Epithelial cell of proximal tubule (primary cell): ENCODE measurements at regions not wholly inside any gene's neighbourhood (a gene's known extent, or its start where the extent isn't known, plus 50 kb on each side); places are given as distances from the start of the nearest gene placed in this dataset.
A peak's percentile ranks its signal among the peaks of the same experiment; 100 is the strongest.

Experiments used
- DNase-seq: peaks from one replicate; pipeline ENCODE4 v3.0.0-alpha.2; 2011; ENCODE audit warnings: low read depth
- H3K4me3 ChIP-seq: 2 replicates; pipeline ENCODE4 v1.5.1; 2011; ENCODE audit warnings: low read depth, mild to moderate bottlenecking, low read length
- TF ChIP-seq, protein P1 (sequence below): conservative IDR thresholded peaks from 2 replicates; pipeline ENCODE4 v1.5.1; 2012; ENCODE audit warnings: low read depth, mild to moderate bottlenecking, low read length

DNA sequence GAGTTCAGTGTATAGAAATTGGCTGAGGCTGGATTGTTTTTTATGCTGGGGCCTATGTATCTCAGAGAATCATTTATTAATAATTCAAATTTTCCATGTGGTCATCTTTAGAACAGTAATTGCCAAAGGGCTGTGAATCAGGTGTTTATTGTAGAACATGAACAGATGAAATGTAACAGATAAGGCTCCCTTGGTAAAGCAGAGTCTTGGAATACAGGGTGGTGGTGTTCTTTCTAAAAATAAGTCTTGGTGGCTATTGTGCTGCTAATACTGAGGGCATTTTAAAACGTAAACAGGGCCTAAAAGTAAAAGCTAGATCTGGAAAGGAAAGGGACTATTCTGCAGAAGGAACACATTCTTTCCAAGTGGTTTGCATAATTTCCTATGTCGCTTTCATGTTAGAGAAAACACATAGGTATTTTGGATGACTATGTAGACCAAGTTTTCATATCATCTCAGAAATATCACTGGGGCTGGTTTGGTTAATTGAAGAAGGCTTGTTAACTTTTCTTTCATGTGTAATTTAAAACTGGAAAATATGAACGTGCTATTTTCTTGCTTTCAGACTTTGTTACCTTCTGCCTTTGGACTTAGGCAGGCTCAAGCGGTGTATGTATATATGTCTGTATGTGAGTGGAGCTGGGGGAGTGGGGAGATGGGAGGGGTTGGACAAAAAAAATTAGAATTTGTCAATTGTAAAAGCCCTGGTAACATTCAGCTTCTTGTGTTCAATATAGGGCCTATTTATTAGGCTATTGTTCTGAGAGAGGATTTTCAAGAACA, 119.9 kb upstream of the ANKRD55 start:
- H3K4me3 ChIP-seq: no peak overlapping the region
- no peak for DNase-seq
- TF ChIP-seq, protein P1, sequence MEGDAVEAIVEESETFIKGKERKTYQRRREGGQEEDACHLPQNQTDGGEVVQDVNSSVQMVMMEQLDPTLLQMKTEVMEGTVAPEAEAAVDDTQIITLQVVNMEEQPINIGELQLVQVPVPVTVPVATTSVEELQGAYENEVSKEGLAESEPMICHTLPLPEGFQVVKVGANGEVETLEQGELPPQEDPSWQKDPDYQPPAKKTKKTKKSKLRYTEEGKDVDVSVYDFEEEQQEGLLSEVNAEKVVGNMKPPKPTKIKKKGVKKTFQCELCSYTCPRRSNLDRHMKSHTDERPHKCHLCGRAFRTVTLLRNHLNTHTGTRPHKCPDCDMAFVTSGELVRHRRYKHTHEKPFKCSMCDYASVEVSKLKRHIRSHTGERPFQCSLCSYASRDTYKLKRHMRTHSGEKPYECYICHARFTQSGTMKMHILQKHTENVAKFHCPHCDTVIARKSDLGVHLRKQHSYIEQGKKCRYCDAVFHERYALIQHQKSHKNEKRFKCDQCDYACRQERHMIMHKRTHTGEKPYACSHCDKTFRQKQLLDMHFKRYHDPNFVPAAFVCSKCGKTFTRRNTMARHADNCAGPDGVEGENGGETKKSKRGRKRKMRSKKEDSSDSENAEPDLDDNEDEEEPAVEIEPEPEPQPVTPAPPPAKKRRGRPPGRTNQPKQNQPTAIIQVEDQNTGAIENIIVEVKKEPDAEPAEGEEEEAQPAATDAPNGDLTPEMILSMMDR: no peak

GRCh38 chr5:56350597-56351170, 117.6 kb upstream of the ANKRD55 start:
- TF ChIP-seq, protein P1: no peak
- no peak overlapping the region for H3K4me3 ChIP-seq
- peak; percentile 89 for DNase-seq

DNA sequence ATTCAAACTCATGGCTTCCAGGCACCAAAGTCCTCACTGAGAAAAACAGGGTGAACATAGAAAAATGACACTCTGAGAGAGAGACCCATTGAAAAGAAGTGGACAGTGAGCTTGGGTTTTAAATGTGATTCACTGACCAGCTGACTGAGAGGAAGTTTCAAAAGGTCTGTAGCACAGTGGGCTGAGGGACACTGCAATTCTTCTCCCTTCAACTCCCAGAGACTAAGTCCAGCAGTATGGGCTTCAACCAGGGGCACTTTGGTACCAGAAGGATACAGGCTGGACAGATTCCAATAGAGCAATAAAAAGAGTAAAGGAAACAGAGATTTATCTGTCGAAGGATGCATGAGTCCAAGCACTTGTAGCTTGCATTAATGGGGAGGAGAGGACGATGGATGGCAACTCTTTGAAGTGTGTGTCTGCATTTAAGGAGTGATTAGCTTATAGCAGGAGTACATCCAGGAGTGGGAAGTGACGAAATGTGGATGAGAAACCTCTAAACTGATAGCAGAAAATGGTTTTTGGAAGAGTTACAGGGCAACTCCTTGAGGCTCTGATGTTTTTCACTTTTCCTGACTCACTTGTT, 117.0 kb upstream of the ANKRD55 start:
- DNase-seq: no peak
- TF ChIP-seq, protein P1: no peak
- H3K4me3 ChIP-seq: no peak overlapping the region

- H3K4me3 ChIP-seq: no peak overlapping the region
- TF ChIP-seq, protein P1: no peak
- no peak for DNase-seq
Measured at GRCh38 chr5:56349461-56349860, 116.3 kb upstream of the ANKRD55 start.

GRCh38 chr5:56346741-56347535, 113.8 kb upstream of the ANKRD55 start:
- H3K4me3 ChIP-seq: no peak overlapping the region
- TF ChIP-seq, protein P1: no peak
- DNase-seq: peak; percentile 97

DNA sequence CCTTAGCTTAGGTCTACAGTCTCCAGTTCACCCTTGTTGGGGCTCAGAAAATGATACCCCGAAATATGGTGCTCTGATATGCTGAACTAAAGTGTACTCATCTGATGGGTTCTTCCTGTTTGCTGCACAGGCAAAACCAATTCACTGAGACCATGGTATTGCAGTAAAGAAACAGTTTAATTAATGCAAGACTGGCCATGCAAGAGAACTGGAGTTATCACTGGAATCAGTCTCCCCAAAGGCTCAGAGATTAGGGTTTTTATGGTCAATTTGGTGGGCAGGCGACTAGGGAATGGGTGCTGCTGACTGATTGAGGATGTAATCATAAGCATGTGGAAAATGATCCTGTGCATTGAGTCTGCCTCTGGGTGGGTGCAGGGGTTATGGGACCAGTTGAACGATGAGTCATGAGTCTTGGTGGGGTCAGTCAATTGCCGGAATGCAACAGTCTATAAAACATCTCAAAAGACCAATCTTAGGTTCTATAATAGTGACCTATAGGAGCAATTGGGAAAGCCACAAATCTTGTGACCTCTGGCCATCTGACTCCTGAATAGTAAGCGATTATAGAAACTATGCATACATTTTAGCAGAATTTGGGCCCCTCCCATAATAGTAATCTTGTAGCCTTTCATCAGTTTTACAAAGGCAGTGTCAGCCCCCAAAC, 113.0 kb upstream of the ANKRD55 start:
- TF ChIP-seq, protein P1: no peak

More for the DNA sequence above, 113.0 kb upstream of the ANKRD55 start:
- H3K4me3 ChIP-seq: no peak overlapping the region
- no peak for DNase-seq
